Stimulated activated naive CD4-positive, alpha-beta T cell (primary cell): ENCODE measurements at regions not wholly inside any gene's neighbourhood (a gene's known extent, or its start where the extent isn't known, plus 50 kb on each side); places are given as distances from the start of the nearest gene placed in this dataset.
A peak's percentile ranks its signal among the peaks of the same experiment; 100 is the strongest.
"Not testable (repeated sequence)": the region's sequence is repeated elsewhere in the genome, so short reads cannot be mapped to it uniquely, and the experiment has no call there.

ENCODE experiments used
- DNase-seq, 6 experiments: peaks; one replicate each; lab custom pipeline; 2025; lab: John Stamatoyannopoulos, UW

DNA sequence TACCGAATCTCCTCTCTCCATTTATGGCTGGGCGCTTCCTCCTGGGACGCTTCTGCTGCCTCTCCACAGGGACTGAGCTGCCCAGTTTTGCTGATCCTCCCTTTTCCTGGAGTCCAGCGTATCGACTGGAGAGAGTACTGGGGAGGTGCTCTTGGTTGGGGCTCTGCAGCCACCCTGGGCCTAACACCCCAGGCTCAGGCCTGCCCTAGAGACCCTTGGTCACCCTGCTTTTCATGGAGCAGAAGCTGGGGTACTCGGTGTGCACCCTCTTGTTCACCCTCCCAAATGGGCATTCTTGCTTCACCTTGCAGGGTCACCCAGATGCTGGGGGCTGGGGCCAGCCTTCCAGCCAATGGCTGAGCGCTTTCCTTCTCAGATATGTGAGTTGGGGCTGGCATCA lies 88.8 kb upstream of the RET start:
- DNase-seq = no peak

GRCh38 chr10:42988517-42989395 lies 88.1 kb upstream of the RET start:
- DNase-seq = peak in 2 of 6 experiments; percentile 1 to 2

GRCh38 chr10:42989481-42989921 lies 87.4 kb upstream of the RET start:
- no peak for DNase-seq

GRCh38 chr10:42990016-42990720 lies 86.7 kb upstream of the RET start:
- DNase-seq = no peak

DNA sequence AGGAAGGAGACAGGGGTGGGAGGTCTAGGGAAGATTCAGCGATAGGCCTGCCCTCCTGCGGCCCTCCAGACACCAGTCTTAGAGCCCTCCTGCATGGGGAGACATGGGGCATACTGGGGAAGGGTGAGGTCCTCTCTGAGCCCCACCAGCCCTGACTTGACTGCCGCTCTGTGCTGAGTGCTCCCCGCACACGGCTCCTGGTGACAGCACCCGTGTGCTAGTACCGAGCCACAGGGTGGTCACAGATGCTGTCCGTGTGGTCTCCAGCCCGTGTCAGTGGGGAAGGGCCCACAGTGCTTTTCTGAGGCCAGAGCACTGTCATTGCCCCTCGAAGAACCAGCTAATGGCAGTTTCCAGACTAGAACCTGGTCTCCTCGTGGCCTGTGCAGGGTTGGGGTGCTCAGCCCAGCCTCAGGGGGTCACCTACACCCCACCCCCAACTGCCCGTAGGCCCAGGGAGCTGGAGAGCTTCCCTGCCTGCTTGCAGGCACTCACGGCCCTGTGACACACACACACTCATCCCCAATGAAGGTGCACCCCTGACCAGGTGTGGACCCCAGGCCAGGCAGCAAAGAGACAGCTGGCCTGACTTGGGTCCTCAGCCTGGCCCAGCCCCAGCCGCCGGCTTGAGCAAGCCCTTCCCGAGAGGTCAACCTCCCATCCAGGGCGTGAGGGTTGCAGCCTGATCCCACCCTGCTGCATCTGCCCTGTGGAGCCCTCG lies 86.0 kb upstream of the RET start:
- no peak for DNase-seq

DNA sequence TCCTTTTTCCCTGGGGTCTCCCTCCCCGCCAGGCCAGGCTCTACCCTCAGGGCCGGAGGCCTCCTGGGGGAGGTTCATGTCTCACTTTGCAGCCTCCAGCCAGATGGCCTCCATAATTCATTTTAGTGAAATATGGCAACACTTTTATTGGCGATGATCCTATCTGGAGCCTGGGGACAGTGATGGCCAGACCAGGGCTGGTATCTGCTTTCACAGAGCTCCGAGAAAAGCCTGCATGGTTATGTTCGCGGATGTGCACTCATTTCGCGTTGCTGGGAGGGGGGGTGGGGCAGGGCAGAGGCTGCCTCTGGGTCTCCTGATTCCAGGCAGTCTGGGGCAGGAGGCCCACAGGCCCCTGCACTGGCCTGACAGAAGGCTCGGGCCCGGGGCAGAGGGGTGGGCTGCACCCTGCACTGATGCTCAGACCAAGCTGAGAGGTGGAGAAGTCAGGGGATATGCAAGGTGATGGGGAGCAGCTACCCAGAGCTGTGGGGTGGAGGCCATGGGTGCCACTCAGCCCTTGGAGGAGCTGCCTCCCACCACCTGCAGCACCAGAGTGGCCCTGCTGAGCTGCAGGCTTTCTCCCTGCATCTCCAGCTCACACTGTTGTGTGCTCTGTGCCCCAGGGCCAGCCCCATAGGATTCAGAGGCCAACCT lies 85.3 kb upstream of the RET start:
- DNase-seq = no peak

GRCh38 chr10:42992156-42992956 lies 84.5 kb upstream of the RET start:
- no peak for DNase-seq

DNA sequence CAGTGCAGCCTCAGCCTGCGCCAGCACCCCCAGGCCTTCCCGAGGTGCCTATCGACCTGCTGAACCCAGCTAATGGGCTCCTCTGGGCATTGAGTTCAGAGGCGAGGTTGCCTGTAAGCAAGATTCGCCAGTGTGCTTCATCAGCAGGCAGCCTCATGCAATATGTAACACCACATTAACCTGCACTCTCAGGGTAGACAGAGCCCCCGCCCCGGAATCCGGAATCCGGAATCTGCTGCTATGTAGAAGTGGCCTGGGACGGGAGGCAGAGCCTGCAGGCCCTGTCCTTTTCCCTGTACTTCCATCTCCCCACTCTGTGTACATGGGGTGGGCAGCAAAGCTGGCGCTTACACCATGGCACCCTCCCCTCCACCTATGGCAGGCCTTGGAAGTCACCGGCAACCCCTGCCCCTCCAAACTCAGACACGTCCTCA lies 83.9 kb upstream of the RET start:
- DNase-seq = no peak

- not testable (repeated sequence) for DNase-seq
Observed at GRCh38 chr10:42994909-42995308, 82.0 kb upstream of the RET start.

GRCh38 chr10:42995537-42995936 lies 81.3 kb upstream of the RET start:
- no peak for DNase-seq

DNA sequence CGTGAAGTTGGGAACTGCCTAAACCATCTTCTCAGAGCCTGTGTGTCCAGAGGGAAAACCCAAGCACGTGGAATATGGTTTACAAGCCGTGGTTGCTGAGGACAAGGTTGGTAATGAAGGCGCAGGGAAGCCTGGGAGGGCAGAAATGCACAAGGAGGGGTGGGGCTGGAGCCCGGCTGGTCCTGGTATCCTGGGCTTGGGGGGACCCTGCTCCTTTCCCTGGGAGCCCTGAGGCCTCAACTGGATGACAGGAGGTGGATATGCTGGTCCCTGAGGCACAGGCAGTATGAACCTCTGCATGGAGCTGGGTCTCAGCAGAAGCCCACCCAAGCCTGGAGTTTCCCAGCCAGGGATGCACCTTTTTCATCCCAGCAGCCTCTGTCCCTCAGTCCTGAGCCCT lies 80.3 kb upstream of the RET start:
- DNase-seq = no peak

GRCh38 chr10:42997151-42997848 lies 79.6 kb upstream of the RET start:
- no peak for DNase-seq

GRCh38 chr10:42997849-42998165 lies 79.1 kb upstream of the RET start:
- DNase-seq = no peak

DNA sequence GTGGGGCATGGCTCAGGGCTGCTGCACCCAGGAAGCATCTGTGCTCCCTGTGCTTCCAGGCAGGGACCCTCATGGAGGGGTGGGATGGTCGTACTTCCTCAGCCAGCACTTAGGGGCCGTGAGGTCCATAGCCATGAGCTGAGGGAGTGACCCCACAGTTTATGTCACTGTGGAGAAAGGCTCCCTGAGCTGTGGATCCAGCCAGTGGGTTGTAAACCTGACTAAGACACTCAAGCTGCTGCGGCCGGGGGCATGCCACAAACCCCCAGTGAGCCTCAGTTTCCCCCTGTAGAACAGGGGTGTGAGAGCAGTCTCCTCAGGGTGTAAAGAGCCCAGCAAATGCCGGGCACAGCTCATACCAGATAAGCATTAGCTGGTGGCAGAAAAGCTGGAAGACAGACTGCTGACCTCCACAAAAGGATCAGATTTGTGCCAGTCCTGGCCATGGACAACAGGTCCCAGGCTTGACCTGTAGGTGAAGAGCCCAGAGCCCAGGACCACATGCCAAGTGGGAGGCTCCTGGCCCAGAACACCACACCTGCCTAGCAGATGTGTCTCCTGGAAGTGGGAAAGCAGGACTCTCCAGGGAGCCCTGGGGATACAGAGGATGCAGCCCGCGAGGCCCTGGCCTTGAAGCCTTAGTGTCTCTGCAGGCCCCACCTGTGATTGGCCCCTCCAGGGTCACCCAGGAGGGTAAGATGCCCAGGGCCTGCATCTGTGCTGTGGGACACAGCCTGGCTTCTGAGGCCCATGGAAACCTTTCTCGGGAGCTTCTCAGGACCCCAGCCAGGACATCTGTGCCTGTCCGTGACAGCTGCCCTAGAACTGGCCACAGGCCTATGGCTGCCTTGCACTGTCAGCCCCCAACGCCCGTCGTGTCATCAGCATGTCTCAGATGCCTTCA lies 78.1 kb upstream of the RET start:
- no peak for DNase-seq

DNA sequence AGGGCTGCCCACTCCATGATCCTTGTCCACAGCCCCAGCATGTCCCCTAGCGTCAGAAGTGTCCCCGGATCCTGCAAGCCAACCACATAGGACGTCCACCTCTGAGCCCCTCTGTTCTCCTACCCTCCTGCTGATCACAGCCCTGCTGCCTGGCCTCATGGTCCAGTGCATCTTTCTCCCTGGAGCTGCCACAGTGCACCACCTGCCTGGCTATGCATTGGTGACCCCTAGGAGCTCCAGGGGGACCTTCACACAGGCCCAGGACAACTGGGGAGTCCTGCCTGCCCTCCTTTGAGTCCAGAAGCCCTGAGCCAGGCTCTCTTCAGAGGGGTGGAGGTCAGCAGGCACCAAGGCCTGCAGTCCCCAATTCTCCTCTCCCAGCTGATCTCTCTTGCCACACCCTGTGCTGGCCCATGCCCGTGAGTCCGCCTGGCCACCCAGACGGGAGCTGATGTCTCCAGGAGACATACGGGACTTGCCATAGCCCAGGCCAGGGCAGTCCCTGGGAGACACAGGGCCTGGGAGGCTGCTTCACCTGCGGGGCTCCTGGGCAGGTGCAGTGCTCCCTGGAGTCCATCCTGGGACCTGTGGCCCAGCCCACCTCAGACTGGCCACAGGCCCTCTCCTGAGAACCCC lies 77.4 kb upstream of the RET start:
- DNase-seq = no peak

- DNase-seq = no peak
Observed at GRCh38 chr10:43000021-43000411, 76.9 kb upstream of the RET start.

DNA sequence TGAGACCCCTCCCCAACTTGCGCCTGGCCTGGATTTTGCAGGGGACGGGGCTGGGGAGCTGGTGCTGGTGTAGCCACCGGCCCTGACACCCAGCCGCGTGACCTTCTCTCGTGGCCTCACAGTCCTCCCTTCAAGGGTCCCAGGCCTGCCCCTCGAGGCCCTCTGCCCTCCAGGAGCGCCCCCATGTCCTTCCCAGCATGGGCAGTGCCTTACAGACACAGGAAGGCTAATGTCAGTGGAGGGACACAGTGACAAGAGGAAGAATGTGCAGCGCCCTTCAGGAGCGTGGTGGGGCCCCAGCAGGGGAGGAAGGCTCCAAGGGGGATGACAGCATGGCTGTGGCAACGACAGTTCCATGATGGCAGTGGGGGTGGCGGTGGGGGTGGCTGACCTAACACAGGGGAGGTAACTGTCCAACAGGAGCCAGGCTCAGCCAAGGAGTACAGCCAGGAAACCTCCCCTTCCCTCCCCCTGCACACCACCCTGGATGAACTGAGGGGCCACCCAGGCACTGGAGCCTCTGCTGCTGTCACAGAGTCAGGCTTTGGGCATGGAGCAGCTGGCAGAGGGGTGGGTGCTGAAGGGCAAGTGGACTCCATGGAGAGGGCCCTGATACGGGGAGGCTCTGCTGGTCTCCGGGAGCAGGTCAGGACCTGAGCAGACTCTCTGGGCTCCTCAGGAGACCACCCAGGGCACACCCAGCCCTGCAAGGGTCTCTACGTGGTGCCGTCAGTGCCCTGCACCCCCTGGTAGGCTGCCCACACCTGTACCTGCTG lies 76.0 kb upstream of the RET start:
- DNase-seq = no peak

GRCh38 chr10:43001427-43001795 lies 75.5 kb upstream of the RET start:
- DNase-seq = no peak

DNA sequence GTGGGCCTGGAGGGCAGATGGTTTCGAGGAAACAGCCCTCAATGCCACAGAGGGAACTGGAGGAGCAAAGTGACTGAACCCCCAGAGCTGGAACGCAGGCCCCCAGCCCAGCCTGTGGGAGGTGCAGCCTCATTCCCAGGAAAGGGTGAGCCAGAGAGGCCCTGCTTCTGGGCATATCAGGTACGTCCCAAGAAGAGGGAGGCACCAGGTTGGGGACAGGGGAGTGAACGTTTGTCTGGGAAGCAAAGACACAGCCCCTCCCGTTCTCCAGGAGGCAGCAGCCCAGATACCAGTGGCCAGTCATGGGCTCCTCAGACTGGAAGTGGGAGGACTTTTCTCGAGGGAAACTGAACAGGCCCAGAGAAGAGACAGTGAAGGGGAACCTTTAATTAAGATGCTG lies 74.3 kb upstream of the RET start:
- no peak for DNase-seq
